HG03045 (cell line): ENCODE measurements at regions not wholly inside any gene's neighbourhood (a gene's known extent, or its start where the extent isn't known, plus 50 kb on each side); places are given as distances from the start of the nearest gene placed in this dataset.

ENCODE experiments used
- ATAC-seq: cut with Tn5 transposase; IDR thresholded peaks from one replicate; pipeline ENCODE4 v1.9.1; 2021; ENCODE audit warnings: mild to moderate bottlenecking, moderate library complexity; ENCODE audit not compliant: unreplicated experiment

DNA sequence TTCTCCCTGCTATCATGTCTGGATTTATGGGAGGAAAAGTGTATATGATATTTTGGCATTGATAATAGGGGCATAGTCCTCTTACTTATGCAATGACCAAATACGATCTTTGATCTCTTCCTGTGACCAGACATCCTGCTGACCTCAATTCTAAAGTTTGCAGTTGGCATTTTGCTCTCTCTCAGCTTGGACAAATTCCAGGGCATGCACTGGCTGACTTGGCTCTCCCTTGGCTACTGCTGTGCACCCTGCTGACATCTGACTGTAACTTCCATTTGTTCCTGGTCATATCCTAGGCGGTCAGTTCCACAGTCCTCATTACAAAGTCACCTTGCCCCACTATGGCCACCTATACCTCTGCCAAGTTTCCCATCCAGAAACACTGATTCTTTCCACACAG, 380.7 kb upstream of the NR5A2 start:
- ATAC-seq: no peak

DNA sequence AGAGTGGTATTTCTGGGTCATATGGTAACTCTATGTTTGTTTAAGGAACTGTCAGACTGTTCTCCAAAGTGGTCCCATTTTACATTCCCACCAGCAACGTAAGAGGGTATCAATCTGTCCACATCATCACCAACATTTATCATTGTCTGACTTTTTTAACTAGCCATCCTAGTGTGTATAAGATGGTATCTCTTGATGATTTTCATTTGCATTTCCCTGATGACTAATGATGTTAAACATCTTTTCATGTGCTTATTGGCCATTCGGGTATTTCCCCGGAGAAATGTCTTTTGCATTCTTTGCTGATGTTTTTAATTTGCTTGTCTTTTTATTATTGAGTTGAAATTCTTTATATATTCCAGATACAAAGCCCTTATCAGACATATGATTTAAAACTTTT, 370.1 kb upstream of the NR5A2 start:
- ATAC-seq: no peak

- no peak for ATAC-seq
Observed at GRCh38 chr1:199660071-199660470, 367.4 kb upstream of the NR5A2 start.

DNA sequence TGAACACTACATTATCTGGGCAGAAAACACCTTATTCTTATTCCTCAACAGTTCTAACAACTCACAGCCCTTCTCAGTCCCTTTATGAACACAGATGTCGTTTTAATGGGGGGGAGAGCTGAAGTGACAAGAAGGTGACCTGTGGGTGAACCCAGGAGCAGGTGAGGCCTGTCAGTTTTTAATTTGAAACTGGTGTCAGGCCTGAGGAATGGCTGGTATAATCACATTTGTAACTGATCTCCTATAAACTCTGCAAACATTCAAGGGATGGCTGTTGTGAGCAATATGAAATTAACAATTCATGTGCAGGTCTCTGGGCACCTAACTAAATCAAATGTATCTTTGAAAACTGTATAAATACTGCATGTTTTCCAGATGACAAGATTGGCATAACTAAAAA, 362.1 kb upstream of the NR5A2 start:
- ATAC-seq: no peak

- no peak for ATAC-seq
Observed at GRCh38 chr1:199667089-199667488, 360.4 kb upstream of the NR5A2 start.

DNA sequence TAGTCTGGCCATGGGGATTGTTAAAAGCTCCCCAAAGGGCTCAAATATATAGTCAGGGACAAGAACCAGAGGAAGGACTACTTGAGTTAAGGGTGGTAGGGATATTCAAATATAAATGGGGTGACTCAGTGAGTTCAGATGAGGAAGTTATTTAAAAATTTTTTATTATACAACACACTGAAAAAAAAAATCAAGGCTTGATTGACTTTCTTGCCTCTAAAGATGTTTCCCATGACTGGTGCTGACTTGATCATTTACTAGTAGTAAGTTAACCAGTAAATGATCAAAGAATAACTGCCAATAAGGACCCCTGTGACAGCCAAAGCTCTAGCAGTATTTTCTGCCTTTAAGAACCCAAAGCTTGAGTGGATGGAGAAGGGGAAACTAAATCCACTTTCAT, 357.6 kb upstream of the NR5A2 start:
- no peak for ATAC-seq

GRCh38 chr1:199671684-199672083, 355.8 kb upstream of the NR5A2 start:
- ATAC-seq: no peak

- no peak for ATAC-seq
Observed at GRCh38 chr1:199675937-199676336, 351.6 kb upstream of the NR5A2 start.

DNA sequence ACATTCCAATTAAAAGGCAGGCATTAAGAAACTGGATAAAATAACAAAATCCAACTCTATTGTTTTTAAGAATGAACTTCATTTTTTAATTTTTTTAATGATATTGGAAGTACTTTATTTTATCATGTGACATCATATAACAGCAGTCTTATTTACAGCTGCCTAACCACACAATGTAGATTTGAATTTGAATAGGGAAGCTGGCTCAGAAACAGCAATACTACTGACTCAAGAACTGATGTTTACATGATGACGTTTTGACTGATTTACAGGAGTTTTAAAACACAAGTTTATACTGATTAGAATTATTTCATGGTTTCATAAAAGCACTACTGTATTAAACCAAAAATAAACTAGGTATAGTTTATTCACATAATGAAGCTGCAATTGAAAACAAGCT, 348.7 kb upstream of the NR5A2 start:
- no peak for ATAC-seq

DNA sequence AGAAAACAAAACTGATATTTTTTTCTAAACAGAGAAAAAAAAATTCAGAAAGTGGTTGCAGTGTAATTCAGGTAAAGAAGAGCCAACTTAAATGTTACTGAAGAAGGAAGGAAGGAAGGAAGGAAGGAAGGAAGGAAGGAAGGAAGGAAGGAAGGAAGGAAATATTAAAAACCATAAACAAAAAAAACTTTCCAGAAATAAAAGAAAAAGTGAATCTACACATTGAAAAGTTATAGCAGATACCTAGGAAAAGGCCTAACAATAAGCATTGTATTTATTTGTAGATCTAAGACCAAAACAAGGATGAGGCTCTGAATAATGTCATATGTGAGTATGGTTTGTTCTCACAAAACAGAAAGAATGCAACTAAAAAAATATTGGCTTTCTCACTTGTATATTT, 345.4 kb upstream of the NR5A2 start:
- ATAC-seq: no peak

GRCh38 chr1:199684686-199685273, 342.7 kb upstream of the NR5A2 start:
- peak; percentile 82 for ATAC-seq

DNA sequence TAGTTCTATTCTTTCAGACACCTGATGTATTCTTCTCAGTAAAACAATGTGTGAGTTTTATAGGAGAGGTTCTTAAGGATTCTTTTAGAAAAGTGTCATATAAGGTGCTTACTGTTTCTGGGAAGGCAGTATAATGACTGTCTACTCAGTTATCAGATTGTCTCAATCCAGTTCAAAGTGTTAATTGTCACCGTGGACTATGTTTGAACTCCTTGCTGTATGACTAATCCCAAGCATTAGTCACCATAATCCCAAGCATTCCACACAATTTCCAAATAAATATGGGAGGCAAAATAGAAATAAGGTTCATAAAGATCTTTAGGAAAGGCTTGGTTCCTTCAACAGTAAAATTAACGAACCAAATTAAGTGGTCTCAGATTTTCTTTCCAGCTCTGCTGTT, 342.1 kb upstream of the NR5A2 start:
- ATAC-seq: no peak

DNA sequence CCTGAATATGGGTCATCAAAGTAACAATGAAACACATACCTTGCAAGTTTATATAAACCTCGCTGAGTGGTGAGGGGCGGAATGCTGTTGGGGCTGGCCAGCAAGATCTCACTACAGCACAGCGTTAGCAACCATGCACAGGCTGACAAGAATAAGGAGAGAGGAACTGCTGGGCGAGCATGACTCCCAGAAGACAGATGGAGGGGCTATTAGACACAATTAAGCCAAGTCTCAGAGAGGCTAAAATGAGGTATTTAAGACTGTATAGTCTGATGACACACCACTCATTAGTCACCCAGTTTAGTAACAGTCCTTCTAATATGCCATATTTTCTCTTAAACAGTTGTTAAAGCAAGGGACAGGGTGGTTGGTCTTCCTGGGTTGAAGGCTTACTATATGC, 340.2 kb upstream of the NR5A2 start:
- ATAC-seq: no peak

DNA sequence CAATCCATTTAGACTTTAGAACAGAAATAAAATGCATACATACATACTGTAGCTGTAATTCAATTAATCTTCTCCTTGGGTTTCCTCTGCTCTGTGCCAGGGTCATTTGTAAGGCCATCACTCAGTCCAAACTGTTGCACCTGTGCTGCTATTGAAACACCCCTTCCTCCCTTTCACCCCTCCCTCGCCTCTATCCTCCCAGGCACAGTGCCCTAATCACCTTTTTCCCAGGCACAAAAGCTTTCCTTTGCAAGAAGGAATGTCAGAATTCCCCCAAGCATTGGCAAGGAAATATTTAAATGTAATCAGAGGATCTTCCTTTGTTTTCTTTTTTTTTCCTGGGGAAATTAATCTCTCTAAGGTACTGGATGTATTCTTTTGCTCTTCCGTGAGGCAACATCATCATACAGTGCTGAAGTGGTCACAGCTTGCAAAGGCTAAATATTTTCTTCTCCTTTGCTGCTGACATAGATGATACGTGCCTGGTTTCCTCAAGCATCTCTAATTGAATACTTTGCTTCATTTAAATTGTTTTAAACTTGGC, 339.3 kb upstream of the NR5A2 start:
- no peak for ATAC-seq

DNA sequence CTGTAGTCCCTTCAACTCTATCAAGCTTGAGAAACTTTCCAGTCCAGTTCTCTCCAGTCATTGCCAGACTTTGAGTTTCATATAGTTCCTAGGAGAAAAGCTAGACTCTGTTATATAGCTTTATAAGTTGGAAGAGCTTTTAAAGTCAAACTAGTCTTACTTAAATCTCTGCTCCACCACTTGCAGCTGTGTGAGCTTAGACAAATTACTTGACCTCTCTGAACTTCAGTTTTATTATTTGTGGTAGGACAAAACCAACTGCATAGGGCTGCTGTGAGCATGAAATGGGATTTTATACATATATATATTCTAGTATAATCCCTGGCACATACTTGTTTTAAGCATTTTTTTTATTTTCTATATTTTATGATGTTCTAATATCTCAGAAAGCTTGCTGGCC, 338.7 kb upstream of the NR5A2 start:
- no peak for ATAC-seq

GRCh38 chr1:199690496-199690895, 337.0 kb upstream of the NR5A2 start:
- ATAC-seq: no peak

DNA sequence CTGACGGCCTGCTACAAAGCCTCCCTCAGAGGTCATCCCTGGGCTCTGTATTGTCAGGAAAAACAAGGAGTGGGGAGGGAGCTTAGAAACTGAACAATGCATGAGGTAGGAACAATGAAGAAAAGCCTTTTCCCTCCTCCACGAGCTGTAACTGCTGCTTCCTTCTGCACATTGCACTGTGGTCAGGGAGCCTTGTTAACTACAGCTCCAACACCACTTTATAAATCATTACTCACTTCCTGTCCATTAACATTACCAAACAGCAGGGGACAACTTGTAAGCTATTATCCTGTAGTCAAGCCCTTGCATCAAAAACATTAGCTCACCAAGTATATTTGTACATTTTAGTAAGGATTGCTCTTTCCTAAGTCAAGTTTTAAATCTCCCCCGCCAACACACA, 336.0 kb upstream of the NR5A2 start:
- no peak for ATAC-seq

GRCh38 chr1:199693724-199694123, 333.8 kb upstream of the NR5A2 start:
- no peak for ATAC-seq

- no peak for ATAC-seq
Observed at GRCh38 chr1:199696225-199696624, 331.3 kb upstream of the NR5A2 start.

- no peak for ATAC-seq
Observed at GRCh38 chr1:199698222-199698621, 329.3 kb upstream of the NR5A2 start.

- ATAC-seq: no peak
Observed at GRCh38 chr1:199700551-199700950, 327.0 kb upstream of the NR5A2 start.

DNA sequence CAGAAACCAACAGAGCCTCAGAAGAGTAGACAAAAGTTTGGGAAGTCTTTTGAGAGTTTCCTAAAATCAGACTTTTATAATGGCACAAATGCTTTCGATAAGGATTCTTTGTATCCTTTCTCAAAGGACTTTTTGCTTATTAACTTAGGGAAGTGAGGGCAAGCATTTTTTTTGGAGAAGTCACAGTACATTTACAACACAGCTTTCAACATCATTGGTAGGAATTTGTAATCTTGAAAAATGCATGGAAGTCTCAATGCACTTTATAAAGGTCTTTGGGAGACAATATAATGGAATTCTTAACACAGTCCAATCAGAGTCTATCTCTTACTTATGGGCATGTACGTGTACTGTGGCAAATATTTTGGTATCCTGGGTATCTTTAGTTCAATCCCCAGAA, 325.8 kb upstream of the NR5A2 start:
- no peak for ATAC-seq

DNA sequence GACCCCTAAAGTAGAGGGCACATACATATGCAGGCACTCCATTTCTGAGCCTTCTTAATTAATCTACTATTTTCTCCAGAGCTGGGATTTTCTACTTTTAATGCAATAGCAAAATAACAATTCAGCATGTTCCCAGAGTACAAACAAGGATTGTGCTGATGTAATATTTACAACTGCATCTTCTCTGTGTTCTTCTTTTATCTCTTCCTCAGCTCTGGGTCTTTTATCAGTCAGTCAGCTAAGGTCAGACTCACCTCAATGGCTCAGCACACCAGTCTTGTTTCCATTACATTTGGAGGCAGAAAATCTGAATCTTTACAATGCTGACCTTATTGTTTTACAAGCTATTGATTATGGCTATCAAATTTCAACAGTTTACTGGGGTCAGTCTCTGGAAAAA, 323.3 kb upstream of the NR5A2 start:
- ATAC-seq: no peak
